MM.1S (cell line): ENCODE measurements at regions not wholly inside any gene's neighbourhood (a gene's known extent, or its start where the extent isn't known, plus 50 kb on each side); places are given as distances from the start of the nearest gene placed in this dataset.

Source experiments
- CTCF ChIP-seq: fragments of 300-600 bp; sonication (generic); IDR thresholded peaks from 2 replicates; pipeline ENCODE4 v1.5.1; 2016; ENCODE audit warnings: antibody characterized with exemption, low read length, mixed read lengths
- EZH2phosphoT487 ChIP-seq: fragments of 300-600 bp; sonication (generic); IDR thresholded peaks from 2 replicates; pipeline ENCODE4 v1.6.1; 2018; ENCODE audit warnings: antibody characterized with exemption, low read length

GRCh38 chr12:43008953-43009845, 419.7 kb upstream of the PRICKLE1 start:
- TF ChIP-seq CTCF (no peak), EZH2phosphoT487 (no peak)
